Superior temporal gyrus (tissue), 1 donor: ENCODE measurements at regions not wholly inside any gene's neighbourhood (a gene's known extent, or its start where the extent isn't known, plus 50 kb on each side); places are given as distances from the start of the nearest gene placed in this dataset.
"Not testable (repeated sequence)": the region's sequence is repeated elsewhere in the genome, so short reads cannot be mapped to it uniquely, and the experiment has no call there.

Experiments used
- DNase-seq: peaks from one replicate; pipeline ENCODE4 v3.0.0-alpha.2; 2016; ENCODE audit errors: extremely low spot score

DNA sequence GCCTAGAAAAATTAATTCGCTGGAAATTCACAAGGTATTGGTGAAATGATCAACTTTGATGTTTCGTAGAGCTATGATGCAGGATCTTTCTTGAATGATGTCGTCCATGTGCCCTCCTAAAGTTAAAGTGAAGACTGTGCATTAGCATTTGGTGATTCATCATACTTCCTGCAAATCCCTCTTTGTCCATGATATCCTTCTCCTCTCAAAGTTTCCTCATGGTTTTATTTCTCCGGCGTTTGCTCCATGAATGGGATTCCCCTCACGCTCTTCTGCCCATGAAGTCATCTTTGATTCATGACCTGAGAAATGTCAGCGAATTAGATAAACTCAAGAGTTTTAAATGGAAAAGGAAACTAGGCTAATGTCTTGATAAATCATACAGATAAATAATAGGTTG lies 372.7 kb downstream of the PSAT1 start:
- no peak for DNase-seq

DNA sequence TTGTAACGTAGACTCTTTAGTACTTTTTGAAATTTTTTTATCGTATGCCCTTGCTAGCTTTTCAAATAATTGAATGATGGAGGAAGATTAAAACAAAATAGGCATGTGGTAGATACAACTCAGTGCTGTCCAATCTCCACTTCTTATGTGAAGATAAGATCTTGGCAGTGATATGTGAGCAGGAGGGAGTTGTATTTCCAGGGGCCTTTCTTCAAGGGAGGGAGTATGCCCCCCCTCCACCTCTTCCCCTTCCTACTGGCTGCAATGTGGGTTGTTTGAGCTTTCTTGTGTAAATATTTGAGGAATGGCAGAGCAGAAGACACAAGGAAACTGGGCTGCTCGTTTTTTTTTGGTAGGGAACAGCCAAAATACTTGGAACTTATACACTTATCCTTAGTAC lies 374.9 kb downstream of the PSAT1 start:
- DNase-seq, result no peak

DNA sequence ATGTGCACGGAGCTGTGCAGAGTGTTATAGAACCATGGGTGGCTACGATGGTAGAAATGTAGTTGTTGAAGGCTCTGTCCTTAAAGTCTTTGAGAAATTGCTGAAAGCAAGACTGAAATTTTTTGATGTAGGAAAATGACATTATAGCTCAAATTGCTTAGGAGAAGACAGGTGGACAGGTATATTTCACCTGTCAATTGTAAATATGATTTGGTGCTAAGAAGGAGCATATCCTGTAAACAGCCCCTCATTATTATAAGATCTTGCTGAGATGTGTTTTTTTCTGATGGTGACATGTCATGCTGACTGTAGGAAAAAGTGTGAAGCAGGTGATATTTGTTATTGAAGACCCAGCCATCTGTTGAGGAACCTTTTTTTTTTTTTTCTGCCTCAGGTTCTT lies 377.9 kb downstream of the PSAT1 start:
- DNase-seq, result no peak

DNA sequence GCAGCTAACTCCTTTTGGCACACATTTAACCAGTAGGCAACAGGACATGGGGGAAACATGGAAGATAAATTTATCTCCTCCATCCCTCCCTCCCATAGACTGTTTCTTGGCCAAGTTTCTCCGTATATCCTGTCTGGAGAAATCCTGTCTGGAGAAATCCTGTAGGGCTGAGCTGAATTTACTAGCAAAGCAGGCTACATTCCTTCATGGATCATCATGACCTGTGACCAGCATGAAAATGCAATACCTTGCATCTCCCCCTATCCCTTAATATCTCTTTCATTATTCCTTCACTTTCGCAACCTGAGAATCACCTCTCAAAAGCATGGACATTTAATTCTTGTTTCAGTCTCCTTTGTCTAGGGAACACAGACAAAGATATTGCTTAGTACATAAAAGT lies 379.1 kb downstream of the PSAT1 start:
- no peak for DNase-seq

DNA sequence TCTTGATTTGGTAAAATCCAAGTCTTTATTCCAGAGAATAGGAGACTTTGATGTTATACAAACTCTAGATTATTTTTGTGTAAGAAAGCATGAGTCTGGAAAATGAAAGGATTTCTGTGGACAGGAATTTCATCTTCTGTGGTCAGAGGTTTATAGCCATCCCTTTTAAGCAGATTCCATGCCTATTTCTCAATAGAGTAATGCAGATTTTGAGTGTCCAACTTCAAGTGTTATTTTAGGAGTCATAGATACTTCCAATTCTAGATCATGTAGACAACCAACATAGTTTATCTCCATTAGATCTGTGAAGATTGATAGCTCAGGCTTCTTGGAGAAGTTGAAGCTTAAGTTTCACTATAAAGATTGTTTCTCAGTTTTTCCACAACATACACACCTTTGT lies 379.7 kb downstream of the PSAT1 start:
- DNase-seq, result no peak

DNA sequence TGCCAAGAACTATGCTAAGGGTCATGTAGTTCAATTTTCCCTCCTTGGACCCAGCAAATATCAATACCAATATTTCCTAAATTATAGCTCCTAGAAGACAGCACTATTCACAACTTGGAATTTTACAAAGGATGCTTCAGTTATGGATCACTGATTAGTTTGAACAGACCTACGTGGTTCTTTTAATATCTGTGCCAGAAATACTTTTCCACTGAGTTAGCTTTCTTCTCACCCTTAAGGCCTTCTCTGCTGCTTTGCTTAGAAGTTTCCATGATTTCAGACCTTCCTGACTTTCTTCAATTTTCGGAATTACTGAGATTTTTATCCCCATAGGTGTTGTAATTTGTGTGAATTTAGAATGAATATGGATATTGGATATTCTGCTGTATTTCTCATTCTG lies 380.4 kb downstream of the PSAT1 start:
- no peak for DNase-seq

DNA sequence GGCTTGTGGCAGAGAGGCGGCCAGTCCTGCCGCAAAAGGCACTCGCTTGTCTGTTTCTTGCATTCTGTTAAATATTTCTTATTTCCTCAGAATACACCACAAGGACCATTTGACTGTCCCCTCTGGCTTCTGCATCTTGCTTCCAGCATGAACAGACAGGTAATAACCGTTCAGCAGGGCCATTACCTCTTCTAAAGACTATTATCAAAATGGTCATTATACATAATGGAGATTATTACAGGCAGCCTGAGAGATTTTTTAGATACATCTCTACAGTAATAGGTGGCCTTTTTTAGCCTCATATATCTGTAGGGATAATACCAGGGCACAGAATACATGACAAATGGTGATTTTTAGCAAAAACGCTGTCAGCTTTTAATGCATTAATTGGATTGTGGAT lies 382.0 kb downstream of the PSAT1 start:
- no peak for DNase-seq

DNA sequence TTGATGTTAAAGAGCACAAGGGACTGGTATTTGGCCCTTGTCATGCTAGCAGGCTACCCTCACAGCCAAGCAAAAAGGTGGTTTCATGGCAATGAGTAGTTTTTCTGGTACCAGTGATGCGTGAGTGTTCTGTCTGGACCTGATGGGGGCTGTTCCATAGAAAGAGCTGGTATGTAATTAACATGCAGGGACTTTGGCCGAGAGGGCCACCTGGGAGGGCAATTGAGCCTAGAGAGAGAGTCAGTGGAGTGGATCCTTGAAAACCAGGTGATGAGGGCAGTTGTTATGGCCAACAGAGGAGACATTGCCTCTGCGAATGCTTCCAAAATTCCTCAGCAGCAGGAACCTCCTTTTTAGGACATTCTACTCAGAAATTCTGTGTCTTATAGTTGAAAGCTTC lies 383.3 kb downstream of the PSAT1 start:
- no peak for DNase-seq

DNA sequence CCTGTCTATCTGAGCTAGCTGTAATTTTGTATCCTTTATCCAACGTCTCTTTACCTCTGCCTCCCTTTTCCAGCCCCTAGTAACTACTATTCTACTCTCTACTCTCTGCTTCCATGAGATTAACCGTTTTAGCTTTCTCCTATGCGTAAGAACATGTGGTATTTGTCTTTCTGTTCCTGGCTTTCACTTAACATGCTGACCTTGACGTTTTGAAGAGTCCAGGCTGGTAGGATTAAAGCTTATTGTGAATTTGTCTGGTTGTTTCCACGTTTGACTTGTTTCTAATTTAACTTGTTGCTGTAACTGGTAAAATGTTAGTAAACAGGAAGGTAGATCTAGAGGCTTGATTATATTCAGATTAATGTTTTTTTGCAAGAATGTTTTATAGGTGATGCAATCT lies 385.3 kb downstream of the PSAT1 start:
- no peak for DNase-seq

DNA sequence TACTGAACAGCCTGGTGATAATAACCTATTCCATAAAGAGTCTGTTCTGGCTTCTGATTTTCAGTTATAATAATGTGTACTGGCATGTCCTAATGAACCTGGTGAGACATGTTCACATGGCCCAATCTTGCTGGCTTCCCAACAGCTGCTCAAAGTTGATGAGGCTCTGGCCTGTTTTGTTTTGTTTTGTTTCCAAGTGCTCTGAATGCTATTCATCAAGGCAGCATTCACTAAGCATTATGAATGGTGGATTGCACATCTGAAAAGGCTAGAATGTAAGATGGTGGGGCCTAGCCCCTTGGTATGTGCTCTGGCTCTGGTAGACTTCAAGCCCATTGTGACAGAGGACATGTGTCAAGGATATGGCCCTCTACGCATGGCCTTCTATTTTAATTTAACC lies 388.5 kb downstream of the PSAT1 start:
- DNase-seq, result no peak

DNA sequence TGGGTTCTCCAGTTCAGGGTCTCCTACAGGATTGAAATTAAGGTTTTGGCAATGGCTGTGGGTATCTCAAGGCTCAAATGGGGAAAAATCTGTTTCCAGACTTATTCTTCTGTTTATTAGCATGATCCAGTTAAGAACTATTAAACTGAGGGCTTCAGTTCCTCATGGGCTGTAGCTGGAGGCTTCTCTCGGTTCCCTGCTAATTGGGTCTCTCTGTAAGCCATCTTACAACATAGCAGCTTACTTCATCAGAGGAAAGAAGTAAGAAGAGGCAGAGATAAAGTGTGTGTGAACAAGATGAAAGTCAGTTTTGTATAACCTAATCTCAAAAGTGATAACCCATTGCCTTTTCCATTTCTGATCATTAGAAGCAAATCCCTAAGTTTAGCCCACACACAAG lies 391.9 kb downstream of the PSAT1 start:
- no peak for DNase-seq

DNA sequence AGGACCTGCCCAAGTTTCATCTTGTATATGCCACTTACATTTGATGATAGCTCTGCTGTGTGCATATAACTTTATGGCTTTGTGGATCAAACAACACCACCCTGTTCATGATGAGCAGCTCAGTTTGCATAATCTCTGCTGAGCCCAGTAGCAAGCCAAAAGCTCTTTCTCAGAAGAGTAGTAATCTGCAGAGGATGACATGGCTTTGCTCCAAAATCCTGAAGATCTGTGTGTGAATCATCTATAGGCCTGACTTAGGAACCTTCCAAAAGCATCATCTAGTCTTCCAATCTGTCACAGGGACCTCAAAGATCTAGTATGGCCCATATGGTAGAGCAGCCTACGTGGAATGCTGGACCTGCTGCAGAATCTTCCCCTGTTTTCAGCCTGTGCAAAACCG lies 394.6 kb downstream of the PSAT1 start:
- no peak for DNase-seq

DNA sequence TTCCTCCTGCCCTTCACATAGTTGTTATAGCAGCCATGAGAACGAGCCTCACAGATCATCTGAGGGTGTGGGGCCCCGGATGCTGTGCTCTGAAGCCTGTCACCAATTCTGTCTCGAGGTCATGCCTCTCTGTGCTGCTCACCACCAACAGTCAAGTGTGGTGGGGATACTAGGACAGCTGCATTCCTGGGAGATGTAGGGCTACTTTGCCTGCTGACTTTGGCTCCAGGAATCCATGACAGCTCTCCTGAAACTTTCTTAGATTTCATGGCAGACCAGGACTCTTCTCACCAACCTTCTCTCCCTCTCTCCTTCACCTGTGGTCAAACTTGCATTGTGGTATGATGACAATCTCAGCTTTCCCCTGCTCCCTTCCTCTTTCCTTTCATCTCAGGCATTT lies 395.9 kb downstream of the PSAT1 start:
- DNase-seq, result no peak

DNA sequence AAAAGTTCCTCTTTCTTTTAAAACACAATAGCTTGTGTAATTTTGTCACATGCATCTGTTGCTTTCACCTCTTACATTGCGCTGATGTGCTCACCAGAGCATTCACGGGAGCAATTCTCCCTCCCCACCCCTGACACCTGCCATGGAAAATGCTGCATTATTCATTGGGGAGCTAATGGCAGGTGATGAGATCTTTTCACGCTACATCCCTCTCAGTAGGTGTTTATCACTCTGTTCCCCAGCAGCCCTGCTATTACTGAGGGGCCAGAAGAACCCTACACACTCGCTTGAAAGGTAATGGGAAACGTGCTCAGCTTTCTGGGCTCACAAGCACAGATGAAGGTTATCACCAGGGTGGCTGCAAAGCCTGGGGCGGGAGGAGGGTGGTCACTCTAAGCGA lies 398.0 kb downstream of the PSAT1 start:
- no peak for DNase-seq

DNA sequence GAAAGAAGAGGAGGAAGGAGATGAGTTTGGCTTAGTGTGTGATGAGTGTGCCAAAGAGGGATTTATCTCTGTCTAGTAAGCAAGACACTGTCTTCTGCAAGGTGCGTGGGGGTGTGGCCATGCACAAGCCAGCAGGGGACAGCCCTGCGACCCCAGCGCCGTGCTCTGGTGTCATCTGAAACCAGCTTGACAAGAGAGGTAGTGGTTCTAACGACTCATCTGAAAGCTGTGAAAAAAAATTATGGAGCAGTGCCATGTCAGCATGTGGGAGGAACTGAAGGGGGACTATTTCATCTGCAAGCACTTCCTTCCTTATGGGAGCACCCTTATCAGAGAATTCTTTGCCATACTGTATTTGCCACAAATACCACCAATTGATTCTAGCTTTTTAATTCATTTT lies 398.6 kb downstream of the PSAT1 start:
- DNase-seq, result no peak

DNA sequence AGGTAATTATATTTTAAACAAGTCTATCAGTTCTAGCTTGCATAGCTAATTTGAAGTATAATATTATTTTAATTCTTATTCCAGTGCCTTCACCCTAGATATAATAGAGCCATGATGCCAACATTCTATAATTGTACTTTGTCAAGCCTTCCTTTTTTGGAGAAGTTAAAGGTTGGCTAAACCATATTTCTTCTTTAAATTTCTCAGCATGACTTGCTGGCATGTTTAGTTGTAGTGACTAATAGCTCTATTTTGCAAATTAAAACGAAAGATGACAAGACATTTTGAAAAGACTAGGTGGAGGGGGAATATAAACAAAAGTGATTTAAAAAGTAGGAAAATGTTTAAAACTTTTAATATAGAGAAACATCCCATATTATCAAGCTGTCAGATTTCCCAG lies 400.7 kb downstream of the PSAT1 start:
- no peak for DNase-seq

DNA sequence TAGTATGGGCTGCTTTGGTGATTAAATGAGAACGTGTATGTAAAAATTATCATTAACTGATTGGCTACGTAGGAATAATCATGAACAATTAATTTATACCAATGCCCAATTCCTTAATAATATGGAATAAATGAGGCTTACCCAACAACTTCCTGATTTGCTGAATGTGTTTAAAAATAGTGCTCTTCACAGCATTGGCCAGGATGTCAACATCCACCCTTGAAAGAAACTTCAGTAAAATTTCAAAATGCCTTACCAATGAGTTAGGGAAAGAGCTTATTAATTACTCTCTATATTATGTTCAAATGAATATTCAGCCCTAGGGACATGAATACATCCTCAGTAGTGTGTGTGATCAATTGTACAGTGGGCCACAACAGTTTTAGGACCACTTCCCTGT lies 401.4 kb downstream of the PSAT1 start:
- no peak for DNase-seq

DNA sequence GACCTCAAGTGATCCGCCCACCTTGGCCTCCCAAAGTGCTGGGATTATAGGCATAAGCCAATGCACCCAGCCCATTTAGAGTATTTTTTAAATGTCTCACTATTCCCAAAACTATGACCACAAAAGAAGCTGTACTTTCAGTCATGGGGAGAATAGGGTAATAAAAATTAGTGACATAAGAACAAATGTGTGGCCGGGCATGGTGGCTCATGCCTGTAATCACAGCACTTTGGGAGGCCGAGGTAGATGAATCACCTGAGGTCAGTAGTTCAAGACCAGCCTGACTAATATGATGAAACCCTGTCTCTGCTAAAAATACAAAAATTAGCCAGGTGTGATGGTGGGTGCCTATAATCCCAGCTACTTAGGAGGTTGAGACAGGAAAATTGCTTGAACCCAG lies 402.3 kb downstream of the PSAT1 start:
- not testable (repeated sequence) for DNase-seq

DNA sequence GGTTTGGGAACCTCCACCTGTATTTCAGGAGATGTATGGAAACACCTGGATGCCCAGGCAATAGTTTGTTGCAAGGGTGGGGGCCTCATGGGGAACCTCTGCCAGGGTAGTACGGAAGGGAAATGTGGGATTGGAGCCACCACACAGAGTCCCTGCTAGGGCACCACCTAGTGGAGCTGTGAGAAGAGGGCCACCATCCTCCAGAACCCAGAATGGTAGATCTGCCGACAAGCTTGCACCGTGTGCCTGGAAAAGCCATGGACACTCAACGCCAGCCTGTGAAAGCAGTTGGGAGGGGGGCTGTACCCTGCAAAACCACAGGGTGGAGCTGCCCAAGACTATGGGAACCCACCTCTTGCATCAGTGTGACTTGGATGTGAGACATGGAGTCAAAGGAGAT lies 407.2 kb downstream of the PSAT1 start:
- DNase-seq, result not testable (repeated sequence)

DNA sequence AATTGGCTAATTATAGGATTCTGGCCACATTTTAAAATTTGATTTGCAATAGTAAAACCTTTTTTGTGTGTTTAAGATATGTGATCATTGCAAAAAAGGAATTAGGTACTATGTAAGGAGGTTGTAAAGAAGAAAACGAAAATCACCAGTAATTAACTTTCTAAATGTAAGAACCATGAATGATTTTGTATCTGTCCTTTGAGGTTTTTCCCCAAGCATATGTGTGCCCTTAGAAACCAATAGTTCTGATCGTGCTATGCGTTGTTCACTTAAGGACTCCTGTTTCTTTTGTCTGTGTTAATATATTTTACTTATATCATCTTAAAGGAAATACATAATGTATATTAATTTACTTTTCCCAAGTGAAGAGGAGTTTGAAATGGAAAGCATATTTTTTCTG lies 410.2 kb downstream of the PSAT1 start:
- DNase-seq, result no peak

DNA sequence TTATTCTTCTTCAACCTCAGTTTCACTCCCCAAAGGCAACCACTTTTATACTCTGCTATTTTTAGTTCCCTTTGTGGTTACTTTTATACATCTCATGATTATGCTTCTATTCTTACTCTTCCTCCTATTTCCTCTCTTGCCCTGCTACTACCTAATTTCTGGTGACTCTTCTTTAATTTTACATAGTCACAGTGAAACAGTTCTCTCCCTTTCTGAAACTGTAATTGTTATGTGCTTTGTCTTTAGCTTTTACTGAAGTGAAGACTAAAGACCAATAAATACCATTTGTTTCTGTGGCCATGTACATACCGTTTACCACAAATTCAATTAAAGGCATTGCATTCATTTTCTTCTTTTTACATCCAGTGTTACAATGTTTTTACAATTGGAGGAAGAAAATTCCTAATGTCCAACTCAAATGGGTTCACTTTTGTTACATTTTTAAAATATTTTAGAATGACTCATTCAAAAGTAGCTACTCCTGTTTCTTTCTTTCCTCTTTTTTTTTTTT lies 410.6 kb downstream of the PSAT1 start:
- no peak for DNase-seq

DNA sequence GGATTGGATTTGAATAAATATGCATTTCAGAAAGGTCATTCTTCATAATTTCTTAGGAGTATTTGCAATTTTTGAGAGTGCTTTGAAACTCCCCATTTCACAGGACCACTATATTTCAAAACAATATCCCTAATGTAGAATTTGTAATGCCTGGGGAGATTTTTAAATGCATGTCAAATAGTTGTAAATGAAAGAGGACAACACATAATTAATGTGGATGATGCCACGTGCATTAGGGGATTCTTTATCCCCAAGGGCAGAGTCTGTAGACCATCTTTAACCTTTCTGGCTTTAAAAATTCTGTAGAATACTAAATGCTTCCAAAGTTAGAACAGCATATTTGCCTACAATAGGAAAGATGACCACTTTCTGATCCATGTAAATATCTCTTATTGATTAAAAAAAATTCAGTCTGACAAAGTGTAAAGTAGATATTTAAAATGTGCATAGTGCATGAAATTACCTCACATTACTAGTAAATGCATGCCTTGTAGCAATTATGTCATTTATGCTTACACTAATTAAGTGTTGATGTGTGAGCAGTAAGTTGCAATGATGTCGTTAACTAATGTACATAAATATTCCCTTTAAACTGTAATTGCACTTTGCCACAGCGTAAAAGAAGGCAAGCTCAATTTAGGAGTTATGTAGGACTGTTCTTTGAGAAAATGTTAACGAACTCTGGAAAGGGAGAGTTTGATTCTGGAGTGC lies 416.1 kb downstream of the PSAT1 start:
- no peak for DNase-seq

DNA sequence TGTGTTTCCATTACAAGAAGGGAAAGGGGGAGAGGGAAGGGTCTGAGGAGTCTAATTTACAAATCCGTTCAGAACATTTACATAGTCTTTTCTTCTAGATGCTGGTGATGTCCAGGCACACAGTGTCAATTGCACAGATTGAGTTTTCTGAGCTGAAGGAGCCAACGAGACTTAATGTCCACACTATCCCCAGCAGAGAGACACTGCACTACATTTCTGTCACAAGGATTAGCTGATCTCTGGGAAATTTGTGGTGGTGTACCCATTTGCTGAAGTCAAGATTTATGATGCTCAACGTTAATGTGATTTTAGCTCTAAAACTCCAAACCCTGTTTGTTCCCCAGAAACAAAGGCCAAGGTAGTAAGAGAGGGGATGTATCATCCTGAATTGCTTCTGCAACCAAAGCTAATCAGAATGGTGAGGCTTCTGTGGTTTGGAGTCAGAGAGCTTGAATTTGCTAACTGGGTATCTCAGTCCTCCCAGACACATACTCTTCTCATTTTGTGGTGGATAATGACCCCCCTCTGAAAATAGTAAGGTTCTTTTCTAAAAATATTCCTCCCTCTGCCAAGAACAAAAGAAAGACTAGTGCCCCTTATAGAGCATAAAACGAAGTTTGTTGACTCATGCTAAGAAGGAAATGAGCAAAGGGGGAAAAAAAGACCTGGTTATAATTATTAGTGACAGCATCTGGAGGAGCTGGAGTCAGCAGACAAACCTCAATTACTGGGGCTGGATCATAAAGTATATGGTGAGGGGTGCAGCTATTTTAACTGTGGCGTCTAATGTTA lies 416.9 kb downstream of the PSAT1 start:
- no peak for DNase-seq
